Left lobe of liver (tissue), 2 donors: ENCODE measurements at regions not wholly inside any gene's neighbourhood (a gene's known extent, or its start where the extent isn't known, plus 50 kb on each side); places are given as distances from the start of the nearest gene placed in this dataset.
"Not testable (repeated sequence)": the region's sequence is repeated elsewhere in the genome, so short reads cannot be mapped to it uniquely, and the experiment has no call there.

Experiments used
- ATAC-seq: fragments of 200-7000 bp; cut with Tn5 transposase; one replicate; pipeline ENCODE4 v1.9.1; 2020; ENCODE audit warnings: mild to moderate bottlenecking, moderate library complexity
- DNase-seq: peaks from one replicate; pipeline ENCODE4 v3.0.0-alpha.2; 2020; ENCODE audit warnings: low spot score
- donor health status: DM: no; HTN: no; CAD: no; lungs with moderate emphysema.
- donor health status: DM: no; HTN: yes; CAD: no.

GRCh38 chr3:67064105-67064504 is 66.0 kb downstream of the KBTBD8 start:
- DNase-seq: no peak

GRCh38 chr3:67067251-67067650 is 69.1 kb downstream of the KBTBD8 start:
- DNase-seq (no peak), ATAC-seq (no peak)

More at GRCh38 chr3:67064105-67064504, 66.0 kb downstream of the KBTBD8 start:
- no peak for ATAC-seq

GRCh38 chr3:67072640-67073039 is 74.5 kb downstream of the KBTBD8 start:
- not testable (repeated sequence) for DNase-seq, ATAC-seq

GRCh38 chr3:67073812-67074211 is 75.7 kb downstream of the KBTBD8 start:
- no peak for ATAC-seq
- DNase-seq: no peak

GRCh38 chr3:67075295-67075694 is 77.2 kb downstream of the KBTBD8 start:
- ATAC-seq (no peak), DNase-seq (no peak)

- no peak for DNase-seq
Observed at GRCh38 chr3:67076607-67077006, 78.5 kb downstream of the KBTBD8 start.

GRCh38 chr3:67077656-67078055 is 79.5 kb downstream of the KBTBD8 start:
- no peak for ATAC-seq
- DNase-seq: no peak

More at GRCh38 chr3:67076607-67077006, 78.5 kb downstream of the KBTBD8 start:
- ATAC-seq: no peak

GRCh38 chr3:67082533-67083024 is 84.5 kb downstream of the KBTBD8 start:
- no peak for DNase-seq
- no peak for ATAC-seq

GRCh38 chr3:67083277-67083676 is 85.2 kb downstream of the KBTBD8 start:
- DNase-seq: no peak
- ATAC-seq: no peak

- DNase-seq (no peak), ATAC-seq (no peak)
Observed at GRCh38 chr3:67087788-67088187, 89.7 kb downstream of the KBTBD8 start.

- ATAC-seq: no peak
Observed at GRCh38 chr3:67090474-67090873, 92.4 kb downstream of the KBTBD8 start.

GRCh38 chr3:67093305-67093704 is 95.2 kb downstream of the KBTBD8 start:
- ATAC-seq (no peak), DNase-seq (no peak)

More at GRCh38 chr3:67090474-67090873, 92.4 kb downstream of the KBTBD8 start:
- DNase-seq: no peak

- DNase-seq (no peak), ATAC-seq (no peak)
Observed at GRCh38 chr3:67094167-67094566, 96.1 kb downstream of the KBTBD8 start.

- ATAC-seq (no peak), DNase-seq (no peak)
Observed at GRCh38 chr3:67094774-67095173, 96.7 kb downstream of the KBTBD8 start.

- DNase-seq (no peak), ATAC-seq (peak; percentile 67)
Observed at GRCh38 chr3:67104388-67104787, 106.3 kb downstream of the KBTBD8 start.

- no peak for DNase-seq
- no peak for ATAC-seq
Observed at GRCh38 chr3:67106874-67107273, 108.8 kb downstream of the KBTBD8 start.

- ATAC-seq: peak; percentile 65
- no peak for DNase-seq
Observed at GRCh38 chr3:67109651-67110204, 111.6 kb downstream of the KBTBD8 start.

- ATAC-seq (peak; percentile 99), DNase-seq (peak; percentile 75)
Observed at GRCh38 chr3:67113802-67114407, 115.8 kb downstream of the KBTBD8 start.

GRCh38 chr3:67118122-67118521 is 120.0 kb downstream of the KBTBD8 start:
- no peak for DNase-seq
- no peak for ATAC-seq

GRCh38 chr3:67118635-67119034 is 120.5 kb downstream of the KBTBD8 start:
- no peak for ATAC-seq
- no peak for DNase-seq

GRCh38 chr3:67123914-67124313 is 125.8 kb downstream of the KBTBD8 start:
- ATAC-seq (no peak), DNase-seq (no peak)

GRCh38 chr3:67127254-67127653 is 129.1 kb downstream of the KBTBD8 start:
- ATAC-seq (no peak), DNase-seq (no peak)

GRCh38 chr3:67142432-67142831 is 144.3 kb downstream of the KBTBD8 start:
- DNase-seq: no peak
- ATAC-seq: no peak
